Nephron progenitor cell (in vitro differentiated cells): ENCODE measurements at regions not wholly inside any gene's neighbourhood (a gene's known extent, or its start where the extent isn't known, plus 50 kb on each side); places are given as distances from the start of the nearest gene placed in this dataset.

Experiments
- DNase-seq: peaks from one replicate; pipeline ENCODE4 v3.0.0; 2021
- H3K27ac Mint-ChIP-seq: 2 replicates; pipeline ENCODE4 v1.8.0; 2021; ENCODE audit warnings: mild to moderate bottlenecking, moderate library complexity, mixed read lengths
- H3K27me3 Mint-ChIP-seq: 2 replicates; pipeline ENCODE4 v1.8.0; 2021; ENCODE audit warnings: mild to moderate bottlenecking, low read depth, mixed read lengths; ENCODE audit not compliant: poor library complexity
- H3K36me3 Mint-ChIP-seq: 2 replicates; pipeline ENCODE4 v1.8.0; 2021; ENCODE audit warnings: low read depth, mixed read lengths
- H3K4me1 Mint-ChIP-seq: 2 replicates; pipeline ENCODE4 v1.8.0; 2021; ENCODE audit warnings: mixed read lengths
- H3K4me3 Mint-ChIP-seq: 2 replicates; pipeline ENCODE4 v1.8.0; 2021; ENCODE audit warnings: mild to moderate bottlenecking, moderate library complexity, mixed read lengths
- H3K9me3 Mint-ChIP-seq: 2 replicates; pipeline ENCODE4 v1.8.0; 2021; ENCODE audit warnings: mild to moderate bottlenecking, moderate library complexity, mixed read lengths
- CTCF ChIP-seq: fragments of 200-600 bp; sonication (generic); IDR thresholded peaks from 2 replicates; pipeline ENCODE4 v1.5.0; 2021; ENCODE audit warnings: antibody characterized with exemption

- H3K4me1 Mint-ChIP-seq = peaks cover 41% of the 10 kb centered on the region
- no peak overlapping the region for H3K4me3 Mint-ChIP-seq
- H3K27ac Mint-ChIP-seq = no peak overlapping the region
- no peak for DNase-seq
- peaks cover 8% of the 10 kb centered on the region for H3K36me3 Mint-ChIP-seq
- H3K9me3 Mint-ChIP-seq = peaks cover 21% of the 10 kb centered on the region
- TF ChIP-seq CTCF = no peak
- H3K27me3 Mint-ChIP-seq = peaks cover 34% of the 10 kb centered on the region
Measured at GRCh38 chr1:38142606-38143005, 96.0 kb upstream of the POU3F1 start.

GRCh38 chr1:38141483-38141882 lies 94.9 kb upstream of the POU3F1 start:
- H3K36me3 Mint-ChIP-seq = peaks cover 8% of the 10 kb centered on the region
- DNase-seq = no peak
- H3K27me3 Mint-ChIP-seq = peaks cover 37% of the 10 kb centered on the region
- H3K9me3 Mint-ChIP-seq = peaks cover 17% of the 10 kb centered on the region
- no peak overlapping the region for H3K27ac Mint-ChIP-seq
- peaks cover 44% of the 10 kb centered on the region for H3K4me1 Mint-ChIP-seq
- no peak overlapping the region for H3K4me3 Mint-ChIP-seq
- no peak for TF ChIP-seq CTCF

GRCh38 chr1:38139738-38140487 lies 93.3 kb upstream of the POU3F1 start:
- no peak for TF ChIP-seq CTCF
- Mint-ChIP-seq H3K4me3 (peak overlapping the region; percentile 1), H3K9me3 (peaks cover 1% of the 10 kb centered on the region), H3K27ac (no peak overlapping the region), H3K36me3 (no peaks in the 10 kb centered on the region), H3K27me3 (peaks cover 44% of the 10 kb centered on the region), H3K4me1 (peaks cover 57% of the 10 kb centered on the region)
- peak; percentile 33 for DNase-seq

- no peaks in the 10 kb centered on the region for H3K9me3 Mint-ChIP-seq
- no peak for DNase-seq
- H3K4me1 Mint-ChIP-seq = peaks cover 57% of the 10 kb centered on the region
- H3K27ac Mint-ChIP-seq = no peak overlapping the region
- no peak overlapping the region for H3K4me3 Mint-ChIP-seq
- H3K27me3 Mint-ChIP-seq = peaks cover 47% of the 10 kb centered on the region
- no peak for TF ChIP-seq CTCF
- H3K36me3 Mint-ChIP-seq = no peaks in the 10 kb centered on the region
Measured at GRCh38 chr1:38138498-38139233, 92.1 kb upstream of the POU3F1 start.

- Mint-ChIP-seq H3K4me1 (peaks cover 64% of the 10 kb centered on the region), H3K27me3 (peaks cover 43% of the 10 kb centered on the region), H3K9me3 (no peaks in the 10 kb centered on the region), H3K4me3 (no peak overlapping the region), H3K36me3 (no peaks in the 10 kb centered on the region), H3K27ac (no peak overlapping the region)
- DNase-seq = no peak
- no peak for TF ChIP-seq CTCF
Measured at GRCh38 chr1:38137164-38137563, 90.6 kb upstream of the POU3F1 start.
